Transverse colon (tissue), 4 donors: ENCODE measurements at regions not wholly inside any gene's neighbourhood (a gene's known extent, or its start where the extent isn't known, plus 50 kb on each side); places are given as distances from the start of the nearest gene placed in this dataset.

Source experiments
- DNase-seq: peaks from one replicate; pipeline ENCODE4 v3.0.0-alpha.2; 2019
- H3K27ac ChIP-seq, 4 donors: fragments of 200-600 bp; sonication (generic); 2 replicates each; pipeline ENCODE4 v1.5.1; 2016 to 2018; ENCODE audit warnings: inconsistent platforms in 4 of 4
- H3K27me3 ChIP-seq: fragments of 200-600 bp; sonication (generic); 2 replicates; pipeline ENCODE4 v1.5.1; 2017; ENCODE audit warnings: inconsistent platforms
- H3K36me3 ChIP-seq, 4 donors: fragments of 200-600 bp; sonication (generic); 2 replicates each; pipeline ENCODE4 v1.5.1; 2017 to 2019; ENCODE audit warnings: inconsistent platforms in 4 of 4
- H3K4me1 ChIP-seq, 4 donors: fragments of 200-600 bp; sonication (generic); 2 replicates each; pipeline ENCODE4 v1.5.1; 2017 to 2020; ENCODE audit warnings: inconsistent platforms in 4 of 4
- H3K4me3 ChIP-seq, 4 donors: fragments of 200-600 bp; sonication (generic); 1 replicate in 1 of 4; 2 replicates in 3 of 4; pipeline versions ENCODE4 v1.5.1 to v1.6.1; 2017 to 2019; ENCODE audit warnings: inconsistent platforms in 4 of 4
- H3K9me3 ChIP-seq, 2 donors: fragments of 200-600 bp; sonication (generic); 2 replicates each; pipeline ENCODE4 v1.5.1; 2017 to 2019; ENCODE audit warnings: inconsistent platforms in 2 of 2
- EP300 ChIP-seq: sonication (generic); formaldehyde crosslinking; IDR thresholded peaks from one replicate; pipeline ENCODE4 v1.6.1; 2017; ENCODE audit warnings: antibody characterized with exemption, low read depth
- POLR2A ChIP-seq: fragments of 450-650 bp; IDR thresholded peaks from one replicate; pipeline ENCODE4 v1.6.1; 2016; ENCODE audit warnings: antibody characterized with exemption, mild to moderate bottlenecking, moderate library complexity
- POLR2AphosphoS5 ChIP-seq, 3 donors: sonication (generic); formaldehyde crosslinking; IDR thresholded peaks; one replicate each; pipeline ENCODE4 v1.6.1; 2016; ENCODE audit warnings: antibody characterized with exemption in 3 of 3
- WGBS, 2 donors: methylation state at CpG; one replicate each; pipeline ENCODE4 v1.1.5; 2018; ENCODE audit warnings: low coverage in 1 of 2; 5-methylcytosine and 5-hydroxymethylcytosine counted together
- in situ Hi-C, 4 donors: fragments of 200-750 bp; cut with MboI; loops; one replicate each; pipeline versions ENCODE4 v1.15.0 to v1.15.1; 2017; ENCODE audit warnings: low sequenced_read_pairs in 3 of 4, low pct_ligation_motif_present in 1 of 4, low pct_unique_long_range_greater_than_20kb in 1 of 4
- intact Hi-C: fragments of 100-400 bp; cut with DNase I; formaldehyde crosslinking; loops from one replicate; pipeline ENCODE4 v1.15.1; 2023; ENCODE audit warnings: low total_unique reads
- TF ChIP-seq, protein P1 (sequence below), 5 experiments: fragments of 200-600 bp in 3 of 5; fragments of 450-650 bp in 2 of 5; sonication (generic) in 3 of 5; IDR thresholded peaks; 1 replicate in 2 of 5; 2 replicates in 3 of 5; pipeline ENCODE4 v1.5.1; 2016 to 2017; ENCODE audit warnings: antibody characterized with exemption in 5 of 5, inconsistent platforms in 3 of 5, mild to moderate bottlenecking in 2 of 5, moderate library complexity in 1 of 5

- intact Hi-C loops, result loop anchor here (5.0 kb wide), 1 partner anchor 636 kb away; no protein-coding TSS in a partner anchor
- TF ChIP-seq POLR2AphosphoS5 (IDR thresholded peaks at IDR 0.05) (no peak), EP300 (no peak), POLR2A (no peak)
- TF ChIP-seq, protein P1, sequence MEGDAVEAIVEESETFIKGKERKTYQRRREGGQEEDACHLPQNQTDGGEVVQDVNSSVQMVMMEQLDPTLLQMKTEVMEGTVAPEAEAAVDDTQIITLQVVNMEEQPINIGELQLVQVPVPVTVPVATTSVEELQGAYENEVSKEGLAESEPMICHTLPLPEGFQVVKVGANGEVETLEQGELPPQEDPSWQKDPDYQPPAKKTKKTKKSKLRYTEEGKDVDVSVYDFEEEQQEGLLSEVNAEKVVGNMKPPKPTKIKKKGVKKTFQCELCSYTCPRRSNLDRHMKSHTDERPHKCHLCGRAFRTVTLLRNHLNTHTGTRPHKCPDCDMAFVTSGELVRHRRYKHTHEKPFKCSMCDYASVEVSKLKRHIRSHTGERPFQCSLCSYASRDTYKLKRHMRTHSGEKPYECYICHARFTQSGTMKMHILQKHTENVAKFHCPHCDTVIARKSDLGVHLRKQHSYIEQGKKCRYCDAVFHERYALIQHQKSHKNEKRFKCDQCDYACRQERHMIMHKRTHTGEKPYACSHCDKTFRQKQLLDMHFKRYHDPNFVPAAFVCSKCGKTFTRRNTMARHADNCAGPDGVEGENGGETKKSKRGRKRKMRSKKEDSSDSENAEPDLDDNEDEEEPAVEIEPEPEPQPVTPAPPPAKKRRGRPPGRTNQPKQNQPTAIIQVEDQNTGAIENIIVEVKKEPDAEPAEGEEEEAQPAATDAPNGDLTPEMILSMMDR (IDR thresholded peaks at IDR 0.05), result no peak
- DNase-seq, result no peak
- Histone ChIP-seq H3K4me3 (no peak overlapping the region), H3K27ac (no peak overlapping the region), H3K9me3 (no peaks in the 10 kb centered on the region), H3K27me3 (peaks cover 14% of the 10 kb centered on the region), H3K4me1 (no peaks in the 10 kb centered on the region), H3K36me3 (no peaks in the 10 kb centered on the region)
- 100% methylated on average over 1 of the region's 1 CpG for WGBS, 2 donors
- in situ Hi-C loops, result no loop called here
Measured at GRCh38 chr1:17946434-17946833, 161.2 kb upstream of the IGSF21 start.

DNA sequence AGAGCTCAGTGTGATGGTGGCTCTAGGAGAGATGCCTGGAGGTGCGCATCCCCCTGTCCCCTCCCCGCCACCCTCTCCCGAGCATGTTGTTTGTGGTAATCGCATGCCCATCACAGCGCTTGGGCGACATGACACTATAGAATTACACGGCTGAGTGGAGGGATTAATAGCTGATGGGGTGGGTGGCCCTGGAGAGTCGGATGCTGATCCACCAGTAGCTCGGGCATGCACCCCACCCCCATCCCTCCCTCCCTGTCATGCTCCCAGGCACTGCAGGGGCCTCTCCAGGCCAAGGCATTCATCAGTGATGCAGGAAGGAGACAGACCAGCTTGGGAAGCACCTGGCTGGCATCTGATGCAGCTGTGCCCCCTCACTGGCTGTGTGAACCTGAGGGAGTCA is 159.0 kb upstream of the IGSF21 start:
- in situ Hi-C loops, result no loop called here
- TF ChIP-seq POLR2AphosphoS5 (IDR thresholded peaks at IDR 0.05), result no peak
- TF ChIP-seq, protein P1 (IDR thresholded peaks at IDR 0.05), result no peak
- no peak for TF ChIP-seq POLR2A
- TF ChIP-seq EP300, result no peak

DNA sequence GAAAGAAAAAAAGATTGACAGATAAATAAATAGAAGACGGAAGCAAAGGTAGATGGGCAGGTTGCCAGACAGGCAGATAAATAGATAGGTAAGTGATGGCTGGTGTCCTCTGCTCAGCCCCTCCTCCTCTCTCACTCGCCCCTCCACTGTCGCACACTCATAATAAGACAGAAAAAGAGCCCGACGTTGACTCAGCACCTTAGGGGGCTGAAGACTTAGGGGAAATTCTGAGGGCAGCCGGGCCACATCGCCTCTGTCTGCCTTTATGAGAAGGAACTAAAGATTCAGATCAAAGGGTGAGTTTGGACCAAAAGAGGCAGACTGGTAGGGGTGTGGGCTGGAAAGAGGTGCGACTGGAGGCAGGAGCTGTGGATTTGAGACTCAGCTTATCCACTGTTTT is 158.1 kb upstream of the IGSF21 start:
- TF ChIP-seq POLR2AphosphoS5 (IDR thresholded peaks at IDR 0.05), result no peak
- TF ChIP-seq POLR2A, result no peak
- TF ChIP-seq, protein P1 (IDR thresholded peaks at IDR 0.05), result no peak
- no peak for TF ChIP-seq EP300
- in situ Hi-C loops (no loop called here), intact Hi-C loops (loop anchor here (5.0 kb wide), 1 partner anchor 633 kb away; no protein-coding TSS in a partner anchor)
- WGBS, 2 donors, result 49 to 57% methylated on average over 4 to 8 of the region's 8 CpGs
- Histone ChIP-seq H3K9me3 (no peaks in the 10 kb centered on the region), H3K4me1 (no peaks in the 10 kb centered on the region), H3K36me3 (no peaks in the 10 kb centered on the region), H3K27me3 (peaks cover 28% of the 10 kb centered on the region), H3K27ac (no peak overlapping the region), H3K4me3 (no peak overlapping the region)
- DNase-seq, result no peak

More for the DNA sequence above, 159.0 kb upstream of the IGSF21 start:
- H3K36me3 ChIP-seq, result no peaks in the 10 kb centered on the region
- no peak overlapping the region for H3K27ac ChIP-seq
- H3K4me1 ChIP-seq, result no peaks in the 10 kb centered on the region
- H3K4me3 ChIP-seq, result no peak overlapping the region
- 73% methylated on average over 6 of the region's 9 CpGs; no CpG with 5 or more reads in 1 of the 2 donors for WGBS, 2 donors
- no peak for DNase-seq
- intact Hi-C loops, result loop anchor here (5.0 kb wide), 1 partner anchor 634 kb away; no protein-coding TSS in a partner anchor
- H3K27me3 ChIP-seq, result peaks cover 28% of the 10 kb centered on the region
- H3K9me3 ChIP-seq, result no peaks in the 10 kb centered on the region

GRCh38 chr1:17950728-17951127 is 156.9 kb upstream of the IGSF21 start:
- Histone ChIP-seq H3K9me3 (no peaks in the 10 kb centered on the region), H3K27me3 (peaks cover 28% of the 10 kb centered on the region), H3K27ac (no peak overlapping the region), H3K4me3 (no peak overlapping the region), H3K36me3 (no peaks in the 10 kb centered on the region), H3K4me1 (no peaks in the 10 kb centered on the region)
- WGBS, 2 donors, result 71% methylated on average over 12 of the region's 12 CpGs; no CpG with 5 or more reads in 1 of the 2 donors
- TF ChIP-seq, protein P1 (IDR thresholded peaks at IDR 0.05), result no peak
- TF ChIP-seq POLR2A (no peak), EP300 (no peak), POLR2AphosphoS5 (IDR thresholded peaks at IDR 0.05) (no peak)
- in situ Hi-C loops, result no loop called here
- intact Hi-C loops, result no loop called here
- DNase-seq, result no peak
